ENCODE measurements at regions not wholly inside any gene's neighbourhood (a gene's known extent, or its start where the extent isn't known, plus 50 kb on each side); places are given as distances from the start of the nearest gene placed in this dataset.

GRCh38 chr9:93810028-93810971 is 144.9 kb downstream of the BARX1 start:
- Histone ChIP-seq H3K4me3 (ENCODE audit: low read length in 2 of 2) (no peak overlapping the region), H3K9ac (ENCODE audit: low read length in 2 of 2) (no peak overlapping the region), H3K27me3 (ENCODE audit: control insufficient read depth in 1 of 2, insufficient read depth in 2 of 2, low read length in 2 of 2) (no peaks in the 10 kb centered on the region), H3K9me3 (ENCODE audit: control insufficient read depth in 2 of 2, low read length in 2 of 2) (peaks cover 0 to 3% of the 10 kb centered on the region in 2 donors), H3K27ac (ENCODE audit: low read length) (no peak overlapping the region), H3K4me1 (ENCODE audit: control insufficient read depth, insufficient read depth, low read length) (peaks cover 4% of the 10 kb centered on the region), H3K36me3 (ENCODE audit: control insufficient read depth in 2 of 2, insufficient read depth in 2 of 2, low read length in 2 of 2) (no peaks in the 10 kb centered on the region)

GRCh38 chr9:93809204-93809940 is 145.8 kb downstream of the BARX1 start:
- H3K36me3 ChIP-seq (ENCODE audit: control insufficient read depth in 2 of 2, insufficient read depth in 2 of 2, low read length in 2 of 2): no peaks in the 10 kb centered on the region
- peaks cover 4% of the 10 kb centered on the region for H3K4me1 ChIP-seq (ENCODE audit: control insufficient read depth, insufficient read depth, low read length)
- H3K9me3 ChIP-seq (ENCODE audit: control insufficient read depth in 2 of 2, low read length in 2 of 2): peaks cover 0 to 3% of the 10 kb centered on the region in 2 donors
- H3K27ac ChIP-seq (ENCODE audit: low read length): no peak overlapping the region
- H3K4me3 ChIP-seq (ENCODE audit: low read length in 2 of 2): no peak overlapping the region
- no peaks in the 10 kb centered on the region for H3K27me3 ChIP-seq (ENCODE audit: control insufficient read depth in 1 of 2, insufficient read depth in 2 of 2, low read length in 2 of 2)
- no peak overlapping the region for H3K9ac ChIP-seq (ENCODE audit: low read length in 2 of 2)

GRCh38 chr9:93808115-93809029 is 146.8 kb downstream of the BARX1 start:
- Histone ChIP-seq H3K27me3 (ENCODE audit: control insufficient read depth in 1 of 2, insufficient read depth in 2 of 2, low read length in 2 of 2) (no peaks in the 10 kb centered on the region), H3K27ac (ENCODE audit: low read length) (no peak overlapping the region), H3K4me3 (ENCODE audit: low read length in 2 of 2) (no peak overlapping the region), H3K9ac (ENCODE audit: low read length in 2 of 2) (no peak overlapping the region), H3K9me3 (ENCODE audit: control insufficient read depth in 2 of 2, low read length in 2 of 2) (peaks cover 0 to 3% of the 10 kb centered on the region in 2 donors), H3K36me3 (ENCODE audit: control insufficient read depth in 2 of 2, insufficient read depth in 2 of 2, low read length in 2 of 2) (no peaks in the 10 kb centered on the region), H3K4me1 (ENCODE audit: control insufficient read depth, insufficient read depth, low read length) (peaks cover 4% of the 10 kb centered on the region)

- no peak overlapping the region for H3K4me3 ChIP-seq (ENCODE audit: low read length in 2 of 2)
- H3K27me3 ChIP-seq (ENCODE audit: control insufficient read depth in 1 of 2, insufficient read depth in 2 of 2, low read length in 2 of 2): no peaks in the 10 kb centered on the region
Observed at GRCh38 chr9:93807166-93808074, 147.7 kb downstream of the BARX1 start.

GRCh38 chr9:93801581-93802284 is 153.4 kb downstream of the BARX1 start:
- Histone ChIP-seq H3K27ac (ENCODE audit: low read length) (no peak overlapping the region), H3K9ac (ENCODE audit: low read length in 2 of 2) (no peak overlapping the region), H3K4me1 (ENCODE audit: control insufficient read depth, insufficient read depth, low read length) (peaks cover 12% of the 10 kb centered on the region), H3K27me3 (ENCODE audit: control insufficient read depth in 1 of 2, insufficient read depth in 2 of 2, low read length in 2 of 2) (no peaks in the 10 kb centered on the region), H3K36me3 (ENCODE audit: control insufficient read depth in 2 of 2, insufficient read depth in 2 of 2, low read length in 2 of 2) (no peaks in the 10 kb centered on the region), H3K9me3 (ENCODE audit: control insufficient read depth in 2 of 2, low read length in 2 of 2) (no peaks in the 10 kb centered on the region), H3K4me3 (ENCODE audit: low read length in 2 of 2) (peak overlapping the region in 1 of 2 donors; percentile 5)

More at GRCh38 chr9:93807166-93808074, 147.7 kb downstream of the BARX1 start:
- Histone ChIP-seq H3K9ac (ENCODE audit: low read length in 2 of 2) (no peak overlapping the region), H3K36me3 (ENCODE audit: control insufficient read depth in 2 of 2, insufficient read depth in 2 of 2, low read length in 2 of 2) (no peaks in the 10 kb centered on the region), H3K9me3 (ENCODE audit: control insufficient read depth in 2 of 2, low read length in 2 of 2) (peaks cover 0 to 3% of the 10 kb centered on the region in 2 donors), H3K4me1 (ENCODE audit: control insufficient read depth, insufficient read depth, low read length) (peaks cover 4% of the 10 kb centered on the region), H3K27ac (ENCODE audit: low read length) (no peak overlapping the region)

- peaks cover 12% of the 10 kb centered on the region for H3K4me1 ChIP-seq (ENCODE audit: control insufficient read depth, insufficient read depth, low read length)
- no peak overlapping the region for H3K27ac ChIP-seq (ENCODE audit: low read length)
- H3K27me3 ChIP-seq (ENCODE audit: control insufficient read depth in 1 of 2, insufficient read depth in 2 of 2, low read length in 2 of 2): no peaks in the 10 kb centered on the region
- no peaks in the 10 kb centered on the region for H3K9me3 ChIP-seq (ENCODE audit: control insufficient read depth in 2 of 2, low read length in 2 of 2)
- peak overlapping the region in 1 of 2 donors; percentile 5 for H3K4me3 ChIP-seq (ENCODE audit: low read length in 2 of 2)
- H3K36me3 ChIP-seq (ENCODE audit: control insufficient read depth in 2 of 2, insufficient read depth in 2 of 2, low read length in 2 of 2): no peaks in the 10 kb centered on the region
- H3K9ac ChIP-seq (ENCODE audit: low read length in 2 of 2): no peak overlapping the region
Observed at GRCh38 chr9:93801120-93801519, 154.0 kb downstream of the BARX1 start.

GRCh38 chr9:93792358-93792757 is 162.8 kb downstream of the BARX1 start:
- Histone ChIP-seq H3K36me3 (ENCODE audit: control insufficient read depth in 2 of 2, insufficient read depth in 2 of 2, low read length in 2 of 2) (no peaks in the 10 kb centered on the region), H3K27ac (ENCODE audit: low read length) (no peak overlapping the region), H3K27me3 (ENCODE audit: control insufficient read depth in 1 of 2, insufficient read depth in 2 of 2, low read length in 2 of 2) (no peaks in the 10 kb centered on the region), H3K9me3 (ENCODE audit: control insufficient read depth in 2 of 2, low read length in 2 of 2) (peaks cover 0 to 8% of the 10 kb centered on the region in 2 donors), H3K9ac (ENCODE audit: low read length in 2 of 2) (no peak overlapping the region), H3K4me1 (ENCODE audit: control insufficient read depth, insufficient read depth, low read length) (no peaks in the 10 kb centered on the region), H3K4me3 (ENCODE audit: low read length in 2 of 2) (no peak overlapping the region)

GRCh38 chr9:93786204-93786603 is 169.0 kb downstream of the BARX1 start:
- Histone ChIP-seq H3K4me3 (ENCODE audit: low read length in 2 of 2) (no peak overlapping the region), H3K9me3 (ENCODE audit: control insufficient read depth in 2 of 2, low read length in 2 of 2) (peaks cover 0 to 8% of the 10 kb centered on the region in 2 donors), H3K36me3 (ENCODE audit: control insufficient read depth in 2 of 2, insufficient read depth in 2 of 2, low read length in 2 of 2) (no peaks in the 10 kb centered on the region), H3K27me3 (ENCODE audit: control insufficient read depth in 1 of 2, insufficient read depth in 2 of 2, low read length in 2 of 2) (no peaks in the 10 kb centered on the region), H3K9ac (ENCODE audit: low read length in 2 of 2) (no peak overlapping the region), H3K27ac (ENCODE audit: low read length) (no peak overlapping the region), H3K4me1 (ENCODE audit: control insufficient read depth, insufficient read depth, low read length) (no peaks in the 10 kb centered on the region)

- no peaks in the 10 kb centered on the region for H3K27me3 ChIP-seq (ENCODE audit: control insufficient read depth in 1 of 2, insufficient read depth in 2 of 2, low read length in 2 of 2)
- H3K4me1 ChIP-seq (ENCODE audit: control insufficient read depth, insufficient read depth, low read length): no peaks in the 10 kb centered on the region
- no peak overlapping the region for H3K4me3 ChIP-seq (ENCODE audit: low read length in 2 of 2)
- H3K9ac ChIP-seq (ENCODE audit: low read length in 2 of 2): no peak overlapping the region
- no peak overlapping the region for H3K27ac ChIP-seq (ENCODE audit: low read length)
- H3K9me3 ChIP-seq (ENCODE audit: control insufficient read depth in 2 of 2, low read length in 2 of 2): no peaks in the 10 kb centered on the region
- no peaks in the 10 kb centered on the region for H3K36me3 ChIP-seq (ENCODE audit: control insufficient read depth in 2 of 2, insufficient read depth in 2 of 2, low read length in 2 of 2)
Observed at GRCh38 chr9:93776873-93777272, 178.3 kb downstream of the BARX1 start.
